SW480 (cell line): ENCODE measurements at regions not wholly inside any gene's neighbourhood (a gene's known extent, or its start where the extent isn't known, plus 50 kb on each side); places are given as distances from the start of the nearest gene placed in this dataset.

Experiments
- DNase-seq: peaks from one replicate; pipeline ENCODE4 v3.0.0-alpha.2; 2016; ENCODE audit warnings: low spot score

DNA sequence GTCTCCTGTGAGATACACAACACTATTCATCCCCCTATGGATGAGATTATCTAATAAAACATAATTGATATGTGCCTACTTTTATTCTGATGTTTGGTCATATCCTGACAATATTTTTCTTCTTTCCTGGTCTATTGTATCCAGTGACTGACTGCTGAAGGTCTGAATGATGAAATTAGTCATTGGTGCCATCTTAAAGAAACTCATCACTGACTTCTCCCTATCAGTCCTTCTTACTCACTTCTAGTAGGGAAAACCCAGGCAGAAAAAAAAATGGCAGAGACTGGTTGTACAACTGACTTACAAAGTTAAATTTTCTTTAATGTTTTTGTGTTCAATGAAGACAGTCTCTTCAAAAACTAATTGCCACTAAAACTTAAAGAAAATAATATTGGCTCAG is 377.4 kb downstream of the HTR7 start:
- DNase-seq = no peak

DNA sequence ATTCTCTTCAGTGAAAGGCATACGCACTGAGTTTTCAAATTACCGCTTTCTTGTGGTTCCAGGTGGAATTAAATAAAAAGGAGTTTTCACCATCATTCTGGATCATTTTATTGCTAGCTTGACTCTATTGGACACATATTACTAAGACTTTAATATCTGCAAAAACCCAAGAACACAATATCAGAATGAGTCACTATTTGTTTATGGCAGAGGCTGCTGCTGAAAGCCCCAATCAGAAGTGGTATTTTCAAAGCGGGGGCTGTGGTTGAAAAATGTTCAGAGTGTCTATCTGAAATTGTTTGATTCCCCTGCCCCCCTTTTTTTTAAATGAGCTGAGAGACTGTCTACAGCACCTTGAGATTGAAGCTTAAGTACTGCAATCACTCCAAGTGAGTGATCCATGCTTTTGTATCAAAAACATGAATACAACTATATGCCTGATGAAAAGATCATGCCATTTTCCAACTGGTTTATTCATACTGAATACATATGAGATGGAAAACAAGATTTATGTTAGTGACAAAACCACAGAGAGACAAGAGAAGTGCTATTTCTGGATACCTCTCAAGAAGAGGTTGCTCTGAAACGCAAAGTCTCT is 376.4 kb downstream of the HTR7 start:
- DNase-seq = no peak

DNA sequence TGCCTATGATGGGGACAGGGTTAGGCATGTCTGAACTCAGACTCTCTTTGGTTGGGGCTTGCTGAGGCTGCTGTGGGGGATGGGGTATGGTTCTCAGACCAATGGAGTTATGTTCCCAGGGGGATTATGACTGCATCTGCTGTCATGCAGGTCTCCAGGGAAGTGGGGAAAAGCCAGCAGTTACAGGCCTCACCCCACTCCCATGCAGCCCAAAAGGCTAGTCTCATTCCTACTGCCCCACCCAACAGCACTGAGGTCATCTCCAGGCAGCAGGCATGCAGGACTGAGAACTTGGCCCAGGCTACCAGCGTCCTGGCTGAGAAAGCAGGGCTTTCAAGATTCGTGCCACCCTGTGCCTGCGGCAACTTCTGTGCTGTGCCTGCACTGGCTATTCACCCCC is 373.3 kb downstream of the HTR7 start:
- no peak for DNase-seq

DNA sequence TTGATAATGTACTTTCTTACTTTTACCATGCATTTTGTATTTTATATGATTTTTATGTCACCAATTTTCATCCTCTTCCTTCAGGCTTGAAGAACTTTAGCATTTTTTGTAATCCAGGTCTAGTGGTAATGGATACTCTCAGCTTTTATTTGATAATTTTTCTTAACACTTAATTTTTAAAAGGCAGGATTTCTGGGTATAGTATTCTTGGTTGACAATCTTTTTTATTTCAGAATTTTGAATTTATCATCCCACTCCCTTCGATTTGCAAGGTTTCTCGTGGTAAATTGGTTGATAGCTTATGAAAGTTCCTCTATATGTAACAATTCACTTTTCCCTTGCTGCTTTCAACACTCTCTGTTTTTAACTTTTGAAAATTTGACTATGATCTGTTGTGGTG is 363.7 kb downstream of the HTR7 start:
- DNase-seq = no peak

DNA sequence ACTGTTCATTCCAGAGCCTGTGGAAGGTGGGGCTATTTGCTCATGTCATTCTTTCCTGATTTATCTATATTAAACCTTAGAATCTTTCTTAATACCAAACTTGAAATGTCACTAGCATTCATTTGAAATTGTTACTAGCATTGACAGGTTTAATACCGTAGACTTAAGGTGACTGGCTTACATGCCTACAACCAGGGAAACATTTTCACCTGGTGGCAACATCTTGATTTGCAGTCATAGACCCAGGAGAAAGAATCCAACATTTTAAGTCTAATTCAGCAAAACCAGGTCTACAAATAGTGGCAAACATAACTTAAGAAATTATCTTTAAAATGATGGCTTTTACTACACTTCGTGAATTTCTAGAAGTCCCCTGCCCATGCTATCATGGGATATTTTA is 353.7 kb downstream of the HTR7 start:
- no peak for DNase-seq

DNA sequence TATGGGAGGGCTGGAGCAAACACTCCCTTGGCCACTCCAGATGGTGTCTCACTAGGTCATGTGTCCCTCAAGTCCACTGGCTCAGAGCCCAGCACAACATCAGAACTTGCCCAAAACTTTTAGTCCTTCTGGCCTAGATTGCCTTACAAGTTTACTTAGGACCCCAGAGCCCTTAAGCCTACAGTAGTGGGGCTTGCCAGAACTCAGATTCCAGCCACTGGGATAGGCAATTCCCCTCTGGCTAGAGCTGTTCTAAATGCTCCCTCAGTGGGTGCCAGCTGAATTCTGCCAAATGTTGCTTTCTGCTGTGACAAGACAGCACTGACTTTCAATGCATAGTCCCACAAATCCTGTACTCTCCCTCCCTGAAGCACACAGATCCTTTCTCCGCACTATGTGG is 331.1 kb downstream of the HTR7 start:
- DNase-seq = no peak

DNA sequence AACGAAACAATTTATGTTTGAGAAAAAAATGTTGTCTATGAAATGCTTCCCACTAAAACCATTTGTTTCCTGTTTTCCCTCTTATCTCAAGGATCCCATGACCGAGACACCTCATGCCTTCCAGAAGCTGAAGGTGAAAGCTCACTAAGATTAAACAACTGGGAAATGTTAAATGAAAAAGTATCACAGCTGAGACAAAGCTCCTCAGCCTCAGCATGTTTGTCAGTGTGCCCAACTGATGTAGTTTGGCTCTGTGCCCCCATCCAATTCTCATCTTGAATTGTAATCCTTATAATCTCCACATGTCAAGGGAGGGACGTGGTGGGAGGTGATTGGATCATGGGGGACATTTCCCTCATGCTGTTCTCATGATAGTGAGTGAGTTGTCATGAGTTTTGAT is 327.3 kb downstream of the HTR7 start:
- DNase-seq = no peak

DNA sequence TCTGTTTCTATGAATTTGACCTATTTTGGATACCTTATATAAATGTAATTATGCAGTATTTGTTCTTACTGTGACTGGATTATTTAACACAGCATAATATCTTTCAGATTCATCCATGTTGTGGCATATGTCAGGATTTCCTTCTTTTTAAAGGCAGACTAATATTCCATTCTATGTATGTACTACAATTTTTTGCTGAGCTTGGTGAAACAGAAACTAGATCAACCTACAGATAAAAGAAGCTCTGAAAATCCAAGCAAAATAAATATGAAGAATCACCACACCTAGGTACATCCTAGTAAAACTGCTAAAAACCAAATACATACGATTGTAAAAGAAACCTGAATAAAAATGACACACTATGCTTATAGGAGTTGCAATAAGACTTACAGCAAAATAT is 300.5 kb downstream of the HTR7 start:
- DNase-seq = no peak

DNA sequence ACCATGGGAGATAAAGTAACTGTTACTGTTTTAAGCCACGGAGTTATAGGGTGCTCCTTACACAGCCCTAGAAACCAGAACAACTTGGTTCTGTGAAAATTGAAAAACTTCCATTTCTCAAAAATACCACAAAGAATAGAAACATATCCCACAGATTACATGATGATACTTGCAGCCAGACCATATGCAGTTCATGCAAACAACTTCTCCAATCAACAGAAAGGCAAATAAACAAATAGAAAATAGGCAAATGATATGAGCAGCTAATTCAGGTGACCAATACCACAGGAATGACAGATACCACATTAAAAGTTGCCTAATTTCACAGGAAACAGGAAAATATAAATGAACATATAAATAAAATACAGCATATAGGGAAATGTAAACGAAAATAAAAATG is 297.5 kb downstream of the HTR7 start:
- peak; percentile 4 for DNase-seq

DNA sequence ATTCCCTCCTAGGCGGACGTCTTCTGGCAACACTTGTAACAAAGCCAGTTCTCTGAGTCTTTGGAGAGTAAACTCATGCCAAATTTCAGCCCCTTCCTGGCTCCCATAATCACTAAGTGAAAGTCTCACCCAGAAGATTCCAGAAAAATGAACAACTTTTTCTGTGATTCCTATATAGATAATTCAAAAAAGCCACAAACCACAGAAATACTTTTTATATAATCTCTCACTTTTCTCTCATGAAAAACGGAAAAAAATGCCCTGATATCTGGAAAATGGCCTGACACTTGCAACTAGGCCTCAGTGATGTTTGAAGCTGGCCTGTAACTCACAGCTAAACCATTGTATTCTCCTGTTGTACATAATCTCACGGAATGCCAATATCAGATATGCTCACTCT is 296.2 kb downstream of the HTR7 start:
- DNase-seq = no peak

DNA sequence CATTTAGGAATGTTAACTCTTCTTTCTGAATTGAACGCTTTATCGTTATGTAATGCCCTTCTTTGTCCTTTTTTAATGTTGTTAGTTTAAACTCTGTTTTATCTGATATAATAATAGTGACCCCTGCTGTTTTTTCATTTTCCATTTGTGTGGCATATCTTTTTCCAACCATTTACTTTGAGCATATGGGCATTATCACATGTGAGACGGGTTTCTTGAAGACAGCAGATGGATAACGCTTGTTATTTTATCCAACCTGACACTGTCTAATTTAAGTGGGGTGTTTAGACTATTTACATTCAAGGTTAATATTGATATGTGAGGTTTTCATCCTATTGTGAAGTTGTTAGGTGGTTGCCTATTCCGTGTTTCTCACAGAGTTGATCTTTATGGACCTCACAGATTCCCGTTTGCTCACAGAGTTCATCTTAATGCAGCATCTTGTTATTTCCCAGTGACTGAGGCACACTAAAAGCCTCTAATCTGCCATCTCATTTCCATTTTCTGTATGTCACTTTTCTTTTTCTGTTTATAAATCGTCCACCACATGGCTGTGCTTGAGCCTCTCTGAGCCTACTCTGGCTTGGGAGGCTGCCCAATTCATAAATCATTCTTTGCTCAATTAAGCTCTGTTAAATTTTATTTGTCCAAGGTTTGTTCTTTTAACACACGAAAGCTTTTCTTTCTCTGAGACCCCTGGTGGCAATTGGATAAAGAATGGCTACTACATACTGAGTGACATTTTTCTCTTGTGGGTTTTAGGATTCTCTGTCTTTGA is 286.2 kb downstream of the HTR7 start:
- DNase-seq = no peak

DNA sequence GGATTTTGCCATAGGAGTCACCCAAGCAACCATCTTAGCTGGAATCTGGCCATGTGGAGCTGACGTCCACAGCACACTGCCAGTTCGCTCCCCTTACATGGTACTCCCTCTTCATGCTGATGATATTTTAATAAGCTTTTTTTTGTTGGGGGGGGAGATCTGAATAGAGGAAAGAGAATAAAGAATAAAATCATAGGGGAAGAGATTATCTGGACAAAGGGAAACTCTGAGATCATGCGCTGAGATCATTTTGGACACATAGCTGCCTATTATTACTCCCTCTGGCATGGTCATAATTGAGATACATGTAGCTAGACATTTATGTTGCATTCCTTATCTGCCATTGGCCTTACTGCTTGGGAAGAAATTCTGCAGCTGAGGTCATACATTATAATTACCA is 282.7 kb downstream of the HTR7 start:
- DNase-seq = no peak

DNA sequence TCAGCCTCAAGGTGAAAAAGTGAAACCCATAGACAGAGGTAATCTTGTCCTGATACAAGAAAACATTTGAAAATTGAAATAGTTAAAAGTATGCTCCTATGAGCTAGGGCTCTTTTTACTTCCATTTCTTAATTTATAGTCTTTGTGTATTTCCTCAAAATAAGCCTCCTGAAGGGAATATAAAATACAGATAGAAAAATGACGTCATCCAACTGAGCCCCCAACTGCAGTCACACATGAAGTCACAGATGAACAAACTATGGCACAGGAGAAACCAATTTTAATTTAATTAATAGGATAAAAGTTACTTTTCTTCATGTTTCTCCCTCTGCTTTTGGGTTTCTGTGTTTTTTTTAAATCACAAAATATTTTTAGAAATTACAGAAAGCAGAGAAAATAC is 280.3 kb downstream of the HTR7 start:
- DNase-seq = no peak

DNA sequence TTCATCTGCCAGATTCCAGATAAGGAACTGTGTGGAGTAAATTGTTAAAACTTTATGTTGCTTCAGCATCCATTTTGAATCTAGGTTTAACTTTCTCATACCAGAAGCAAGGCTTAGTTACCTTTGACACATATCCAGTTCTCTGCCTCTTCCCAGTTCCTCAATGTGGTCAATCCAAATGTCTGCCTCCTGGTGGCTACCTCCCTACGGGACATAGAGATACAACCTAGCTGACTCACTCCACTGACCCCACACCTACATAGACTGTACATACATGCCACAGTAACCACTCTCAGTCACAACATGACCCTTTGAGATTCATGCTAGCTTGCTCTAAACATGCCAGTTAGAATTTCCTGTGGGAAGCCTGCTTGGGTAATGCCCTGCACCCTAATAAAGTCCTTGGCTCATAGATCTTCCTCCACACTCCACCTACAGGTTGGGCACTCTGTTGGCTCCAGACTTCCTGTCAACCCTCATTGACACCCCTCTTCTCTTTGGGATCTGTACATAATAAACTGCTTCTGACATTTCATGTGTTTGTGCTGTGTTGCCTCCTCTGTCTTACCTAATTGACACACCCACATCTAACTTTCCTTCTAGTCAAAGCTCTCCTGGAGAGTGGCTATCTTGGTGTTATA is 278.1 kb downstream of the HTR7 start:
- peak; percentile 55 for DNase-seq

DNA sequence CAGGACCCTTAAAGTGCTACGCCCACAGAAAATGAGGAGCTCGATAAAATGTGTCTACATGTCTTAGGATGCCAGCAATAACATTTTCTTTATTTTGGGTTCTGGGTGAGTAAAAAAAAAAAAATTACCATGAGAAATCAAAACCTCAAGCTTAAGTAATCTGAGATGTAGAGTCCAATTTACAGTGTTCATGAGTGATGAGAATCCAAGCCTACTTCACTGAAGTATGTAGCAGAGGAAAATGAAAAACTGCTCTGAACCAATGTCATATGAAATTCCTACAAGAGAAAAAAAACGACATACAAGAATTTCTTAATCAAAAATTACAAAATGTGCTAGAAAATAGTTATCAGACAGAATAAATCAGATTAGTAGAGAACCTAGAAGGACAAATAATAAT is 274.4 kb downstream of the HTR7 start:
- DNase-seq = no peak

DNA sequence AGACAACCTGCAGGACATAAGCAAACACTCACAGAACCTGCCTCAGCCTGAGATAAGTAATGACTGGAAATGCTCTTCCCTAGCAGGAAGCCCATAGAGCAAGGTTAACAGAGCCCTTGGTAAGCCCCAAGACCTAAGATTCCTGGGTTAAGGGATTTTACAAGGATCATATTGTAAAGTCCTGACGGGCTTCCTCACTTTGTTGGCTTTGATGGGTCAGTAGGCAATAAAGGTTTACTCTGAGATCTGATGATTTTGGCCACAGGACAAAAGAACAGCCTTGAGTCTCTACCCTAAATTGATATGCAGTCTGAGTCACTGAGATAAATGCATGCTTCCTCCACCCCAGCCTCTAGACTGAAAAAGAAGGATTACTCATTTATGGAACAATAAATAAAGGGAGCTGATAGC is 270.8 kb downstream of the HTR7 start:
- peak; percentile 2 for DNase-seq

DNA sequence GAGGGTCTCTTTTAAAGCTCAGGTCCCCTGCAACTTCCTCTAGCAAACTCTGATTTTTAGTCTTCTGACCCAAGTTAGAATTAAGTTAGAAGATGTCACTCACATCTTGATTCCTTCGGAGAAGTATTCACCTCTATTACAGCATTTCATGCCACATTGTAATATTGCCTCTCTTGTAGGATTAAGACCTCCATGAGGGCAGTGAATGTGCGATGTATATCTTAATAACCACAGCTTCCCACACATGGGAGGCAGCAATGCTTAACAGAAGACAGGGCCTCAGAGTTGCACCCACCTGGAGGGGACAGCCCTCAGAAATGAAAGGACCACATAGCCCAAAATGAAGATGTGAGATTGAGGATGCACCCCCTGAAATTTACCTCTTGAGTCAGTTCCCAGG is 270.3 kb downstream of the HTR7 start:
- DNase-seq = no peak

DNA sequence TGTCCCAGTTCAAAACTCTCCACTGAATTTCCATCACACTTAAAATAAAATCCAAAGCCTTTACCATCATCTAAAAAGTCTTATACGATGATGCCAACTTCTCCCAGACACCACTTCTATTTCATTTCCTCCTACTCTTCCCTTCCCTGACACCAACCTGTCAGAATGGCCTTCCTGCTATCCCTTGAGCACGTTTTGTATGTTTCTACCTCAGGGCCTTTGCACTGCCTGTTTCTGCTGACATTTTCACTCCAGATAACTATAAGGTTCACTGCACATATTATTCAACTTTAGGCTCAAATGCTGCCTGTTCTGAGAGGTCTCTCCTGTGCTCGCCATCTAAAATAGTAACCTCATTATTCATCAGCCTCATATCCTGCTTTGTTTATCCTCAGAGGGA is 269.6 kb downstream of the HTR7 start:
- no peak for DNase-seq

DNA sequence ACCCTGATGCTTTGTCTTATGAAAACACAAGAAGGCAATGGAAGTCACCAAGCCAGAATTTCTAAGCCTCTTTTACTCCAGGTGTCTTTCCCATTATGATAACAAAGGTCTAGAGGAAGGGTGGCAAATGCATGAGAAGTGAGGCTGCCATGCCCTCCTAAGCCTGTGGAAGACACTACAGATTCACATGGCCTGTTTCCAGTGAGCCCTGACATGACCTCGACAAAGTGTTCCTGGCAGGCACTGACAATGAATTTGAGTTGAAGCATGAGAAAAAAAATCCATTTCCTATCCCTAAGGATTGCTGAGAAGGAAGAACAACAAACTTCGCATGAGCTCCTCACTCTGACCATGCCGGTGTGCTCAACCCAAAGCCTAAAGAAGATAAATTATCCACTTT is 268.0 kb downstream of the HTR7 start:
- DNase-seq = no peak

DNA sequence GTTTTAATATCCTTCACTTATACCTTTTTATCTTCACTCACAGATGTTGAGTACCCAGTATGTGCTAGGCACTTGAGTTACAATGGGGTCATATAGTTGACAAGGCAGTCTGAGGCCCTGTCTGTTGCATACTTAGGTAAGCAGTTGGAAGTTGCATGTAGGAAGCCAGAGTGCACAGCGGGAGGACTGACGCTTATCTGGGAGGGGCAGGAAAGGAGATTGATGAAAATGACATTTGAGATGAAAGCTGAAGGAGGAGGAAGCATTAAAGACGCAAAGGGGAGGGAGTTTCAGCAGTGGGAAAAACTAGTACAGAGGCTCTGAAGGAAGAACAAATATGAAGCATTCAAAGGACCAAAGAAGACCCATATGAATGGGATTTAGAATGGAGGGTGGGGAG is 266.2 kb downstream of the HTR7 start:
- DNase-seq = no peak

DNA sequence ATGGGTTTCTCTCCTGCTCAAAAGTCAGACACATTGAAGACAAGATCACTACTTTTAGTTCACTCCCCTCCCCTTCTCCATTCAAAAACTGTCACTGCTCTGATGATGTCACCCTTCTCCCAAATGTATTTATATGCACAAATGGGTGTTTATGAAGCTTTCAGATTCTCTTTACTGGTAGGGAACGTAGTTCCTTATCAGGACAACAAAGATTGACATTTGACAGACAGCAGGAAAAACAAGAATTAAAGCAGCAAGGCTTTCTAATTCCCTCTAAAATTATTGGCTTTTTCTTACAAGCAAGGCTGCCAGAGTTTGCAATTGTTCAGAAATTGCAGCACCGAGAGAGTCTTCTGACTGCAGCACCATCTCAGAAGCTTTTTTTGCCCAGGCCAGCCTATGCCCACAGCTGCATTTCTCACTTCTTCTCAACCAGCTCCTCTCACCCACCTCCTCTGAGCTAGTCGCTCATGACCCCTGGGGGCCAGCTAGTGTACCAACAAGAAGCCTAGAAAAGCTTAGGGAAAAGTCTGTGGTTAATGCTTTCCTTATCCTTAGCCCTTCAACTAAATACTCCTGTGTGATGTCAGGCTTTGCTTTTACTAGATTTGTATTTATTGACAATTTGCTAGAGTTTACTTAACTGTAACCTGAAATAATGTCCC is 265.1 kb downstream of the HTR7 start:
- DNase-seq = peak; percentile 50

DNA sequence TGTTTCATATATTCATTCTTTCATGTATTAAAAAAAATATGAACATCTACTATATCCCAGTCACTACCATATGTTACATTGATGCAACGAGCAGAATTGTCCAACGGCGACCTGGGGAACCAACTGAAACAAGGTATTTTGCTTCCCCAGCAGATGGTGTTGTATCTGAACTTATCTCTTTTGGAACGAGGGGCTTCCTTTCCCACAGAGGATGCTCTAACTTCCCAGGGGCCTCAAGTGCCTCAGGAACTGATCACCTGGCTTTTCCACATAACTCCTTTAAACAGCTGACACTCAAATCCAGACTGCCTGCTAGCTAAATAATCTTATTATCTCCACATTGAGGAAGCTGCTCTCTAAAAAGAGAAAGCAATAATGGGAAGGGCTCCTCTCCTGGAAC is 259.3 kb downstream of the HTR7 start:
- DNase-seq = no peak
